GM18519 (cell line): ENCODE measurements at regions not wholly inside any gene's neighbourhood (a gene's known extent, or its start where the extent isn't known, plus 50 kb on each side); places are given as distances from the start of the nearest gene placed in this dataset.

Experiments used
- ATAC-seq: cut with Tn5 transposase; IDR thresholded peaks from one replicate; pipeline ENCODE4 v1.9.1; 2021; ENCODE audit warnings: mild to moderate bottlenecking, moderate library complexity; ENCODE audit not compliant: unreplicated experiment, low FRiP score

GRCh38 chr12:89848732-89849131 is 140.1 kb upstream of the ATP2B1 start:
- no peak for ATAC-seq

GRCh38 chr12:89846473-89847055 is 137.9 kb upstream of the ATP2B1 start:
- ATAC-seq: no peak

- ATAC-seq: no peak
Observed at GRCh38 chr12:89845767-89846166, 137.1 kb upstream of the ATP2B1 start.

- no peak for ATAC-seq
Observed at GRCh38 chr12:89845366-89845765, 136.7 kb upstream of the ATP2B1 start.

GRCh38 chr12:89844539-89844938 is 135.9 kb upstream of the ATP2B1 start:
- ATAC-seq: no peak

GRCh38 chr12:89840162-89840922 is 131.7 kb upstream of the ATP2B1 start:
- ATAC-seq: no peak

- no peak for ATAC-seq
Observed at GRCh38 chr12:89839444-89839843, 130.8 kb upstream of the ATP2B1 start.

- no peak for ATAC-seq
Observed at GRCh38 chr12:89838833-89839232, 130.2 kb upstream of the ATP2B1 start.

GRCh38 chr12:89836026-89836425 is 127.4 kb upstream of the ATP2B1 start:
- no peak for ATAC-seq

GRCh38 chr12:89834676-89835075 is 126.0 kb upstream of the ATP2B1 start:
- no peak for ATAC-seq

GRCh38 chr12:89833337-89834252 is 125.0 kb upstream of the ATP2B1 start:
- ATAC-seq: no peak

- no peak for ATAC-seq
Observed at GRCh38 chr12:89832336-89832735, 123.7 kb upstream of the ATP2B1 start.

- no peak for ATAC-seq
Observed at GRCh38 chr12:89831310-89832095, 122.9 kb upstream of the ATP2B1 start.

GRCh38 chr12:89829434-89829975 is 120.9 kb upstream of the ATP2B1 start:
- ATAC-seq: no peak

- ATAC-seq: no peak
Observed at GRCh38 chr12:89828575-89828974, 119.9 kb upstream of the ATP2B1 start.

GRCh38 chr12:89827592-89827991 is 119.0 kb upstream of the ATP2B1 start:
- ATAC-seq: no peak

GRCh38 chr12:89826468-89826867 is 117.8 kb upstream of the ATP2B1 start:
- ATAC-seq: no peak

GRCh38 chr12:89825591-89826449 is 117.2 kb upstream of the ATP2B1 start:
- no peak for ATAC-seq

- ATAC-seq: no peak
Observed at GRCh38 chr12:89824822-89825221, 116.2 kb upstream of the ATP2B1 start.
